Dedifferentiated amniotic fluid mesenchymal stem cell (primary cell): ENCODE measurements at regions not wholly inside any gene's neighbourhood (a gene's known extent, or its start where the extent isn't known, plus 50 kb on each side); places are given as distances from the start of the nearest gene placed in this dataset.

Experiments used
- DNase-seq: peaks from one replicate; pipeline ENCODE4 v3.0.0-alpha.2; 2016; ENCODE audit errors: extremely low spot score

- DNase-seq: no peak
Measured at GRCh38 chr1:163406772-163407171, 85.0 kb downstream of the NUF2 start.

GRCh38 chr1:163408262-163408661 lies 86.5 kb downstream of the NUF2 start:
- DNase-seq: no peak

DNA sequence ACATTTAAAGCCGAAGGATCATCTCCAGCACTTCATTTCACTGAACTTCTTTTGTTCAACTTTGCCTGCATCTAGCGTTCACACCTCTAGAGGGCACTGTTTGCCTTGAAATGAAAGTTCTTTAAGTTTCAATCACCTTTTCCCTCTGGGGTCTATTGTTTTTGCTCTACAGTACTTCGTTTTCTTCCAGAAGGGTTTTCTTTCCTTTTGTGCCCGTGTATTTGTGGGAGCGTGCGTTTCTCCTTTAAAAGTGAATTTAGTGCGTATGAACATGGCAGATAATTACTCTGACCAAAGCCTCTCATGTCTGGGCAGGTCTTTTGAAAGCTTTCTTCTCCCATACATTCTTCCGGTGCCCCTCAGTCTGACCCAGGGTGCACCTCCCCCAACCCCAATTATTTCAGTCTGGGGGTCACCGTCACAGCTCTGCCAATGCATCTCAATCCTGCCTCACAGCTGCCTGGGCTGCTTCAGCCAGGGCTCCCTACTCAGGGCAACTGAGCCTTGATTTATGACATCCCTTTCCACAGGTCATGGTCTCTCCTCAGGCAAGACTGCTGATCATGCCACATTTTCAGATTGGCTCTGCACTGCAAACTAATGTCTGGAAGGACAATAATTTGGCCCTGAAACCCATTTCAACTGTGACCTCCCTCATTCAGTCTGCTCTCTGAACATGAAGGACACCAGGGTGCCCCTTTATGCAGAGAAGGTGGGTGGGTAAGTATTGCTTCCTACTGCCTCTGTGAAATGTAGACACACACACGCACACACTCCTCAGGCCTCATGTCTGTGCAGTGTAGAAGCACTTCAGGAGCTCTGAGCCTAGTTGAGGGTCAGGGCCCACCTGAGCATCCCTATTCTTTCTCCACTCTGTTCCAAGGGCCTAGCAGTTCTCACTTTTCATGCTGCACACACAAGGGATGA lies 88.6 kb downstream of the NUF2 start:
- DNase-seq: peak; percentile 56

GRCh38 chr1:163412221-163412620 lies 90.5 kb downstream of the NUF2 start:
- DNase-seq: no peak

DNA sequence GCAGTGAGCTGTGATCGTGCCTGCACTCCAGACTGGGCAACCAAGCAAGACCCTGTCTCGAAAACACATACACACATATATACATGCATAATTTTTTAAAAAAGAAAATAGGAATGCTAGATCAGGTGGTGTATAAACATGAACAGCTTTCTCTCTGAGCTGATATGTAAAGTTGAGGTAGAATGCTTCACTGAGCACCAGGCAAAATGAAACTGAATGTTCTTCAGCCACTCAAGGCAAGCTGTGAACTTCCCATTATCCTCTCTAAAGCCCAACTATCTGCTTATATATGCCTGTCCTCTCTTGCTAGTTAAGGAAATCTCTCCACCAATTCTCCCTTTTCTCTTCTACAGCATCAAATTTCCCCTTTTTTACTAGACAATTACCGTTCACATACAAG lies 93.0 kb downstream of the NUF2 start:
- DNase-seq: no peak

DNA sequence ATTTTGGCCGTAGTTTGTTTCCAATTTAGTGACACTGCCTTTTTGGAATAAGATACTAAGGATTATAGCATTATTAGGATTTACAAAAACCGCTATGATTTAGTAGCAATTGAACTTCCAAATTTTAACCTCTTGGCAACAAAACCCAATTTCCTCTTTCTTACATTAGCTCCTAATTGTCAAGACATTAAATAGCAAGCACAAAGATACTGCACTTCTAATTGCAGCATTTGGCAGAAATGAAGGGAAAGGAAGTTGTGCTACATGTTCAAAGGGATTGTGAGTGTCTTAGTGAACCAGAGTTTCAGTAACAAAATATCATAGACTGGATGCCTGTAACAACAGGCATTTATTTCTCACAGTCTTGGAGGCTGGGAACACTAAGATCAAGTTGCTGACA lies 99.9 kb downstream of the NUF2 start:
- DNase-seq: no peak

- no peak for DNase-seq
Measured at GRCh38 chr1:163422738-163423404, 101.1 kb downstream of the NUF2 start.

DNA sequence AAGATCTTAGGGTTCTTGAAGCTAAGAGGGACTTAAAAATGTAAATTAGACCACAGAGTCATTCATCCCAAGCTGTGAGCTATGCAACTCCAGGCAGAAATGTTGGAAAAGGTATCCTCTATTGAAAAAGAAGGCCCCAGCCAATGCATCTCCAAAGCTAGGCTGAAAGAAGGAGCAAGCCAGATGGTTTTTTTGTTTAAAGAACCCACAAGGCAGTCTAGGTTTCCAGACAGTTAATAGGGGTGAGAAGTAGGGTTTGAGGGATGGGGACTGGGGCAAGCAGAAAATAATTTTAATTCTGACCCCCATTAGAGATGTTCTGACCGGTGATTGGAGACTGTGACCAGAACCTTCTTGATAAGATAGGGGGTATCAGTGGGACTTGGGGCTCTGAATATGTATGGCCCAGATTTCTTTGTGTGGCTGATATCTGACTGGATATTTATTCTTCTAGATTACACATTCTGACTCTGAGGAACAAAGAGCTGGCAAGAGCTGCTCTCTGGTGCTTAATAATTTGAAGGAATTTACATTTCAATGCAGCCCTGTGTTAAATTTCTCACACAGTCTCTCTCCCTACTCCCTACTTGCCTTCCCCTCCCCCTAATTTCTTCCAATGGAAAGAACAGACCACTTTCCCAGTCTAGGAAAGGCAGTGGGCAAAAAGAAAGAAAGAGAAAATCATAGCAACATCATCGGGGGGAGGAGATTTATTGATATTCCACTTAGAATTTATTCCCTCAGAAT lies 104.9 kb downstream of the NUF2 start:
- no peak for DNase-seq

DNA sequence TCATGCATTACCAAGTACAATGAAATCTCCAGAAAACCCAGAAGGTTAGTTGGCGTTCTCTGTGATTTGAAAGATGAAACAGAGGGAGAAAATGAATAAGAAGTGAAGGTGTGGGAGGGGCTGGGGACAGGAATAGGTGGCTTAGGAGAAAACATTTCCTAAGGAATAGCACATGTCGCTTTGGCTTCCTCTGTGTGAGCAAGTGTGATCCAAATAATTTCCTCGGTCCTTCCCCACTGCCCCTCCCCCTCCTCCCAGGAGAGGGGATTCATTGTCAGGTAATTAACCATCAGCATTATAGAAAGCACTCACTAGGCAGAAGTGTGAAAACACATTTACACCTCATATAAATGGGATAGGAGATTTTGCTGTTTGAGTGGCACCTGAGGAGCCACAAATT lies 105.5 kb downstream of the NUF2 start:
- DNase-seq: no peak

DNA sequence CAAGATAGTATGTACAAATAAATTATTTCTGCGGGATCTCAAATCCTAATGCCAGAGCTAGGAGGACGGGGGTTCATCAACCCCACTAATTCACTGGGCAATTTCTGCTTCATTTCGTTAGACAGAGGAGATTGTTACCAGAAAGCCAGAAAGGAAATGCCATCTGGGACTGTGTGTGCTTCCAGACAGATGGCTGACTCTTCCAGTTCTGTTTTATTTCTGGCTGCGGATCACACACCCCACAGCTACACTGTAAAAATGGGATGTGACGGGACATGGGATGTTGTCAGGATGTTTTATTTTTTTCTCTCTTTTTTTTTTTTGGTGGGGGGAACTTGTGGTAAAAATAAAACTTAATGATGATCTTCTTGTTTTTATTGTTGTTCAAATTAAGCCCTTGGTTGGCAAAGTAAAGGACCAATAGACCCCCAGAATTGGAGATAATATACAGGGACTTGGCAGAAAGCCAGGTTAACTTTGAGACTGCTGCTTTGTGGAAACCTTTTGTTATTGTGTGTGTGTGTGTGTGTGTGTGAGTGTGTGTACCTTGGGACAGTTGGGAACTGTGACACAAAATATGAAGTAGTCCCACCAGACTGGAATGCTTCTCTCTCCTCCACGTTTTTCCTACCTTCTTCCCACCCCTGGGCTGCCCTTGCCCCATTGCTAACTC lies 114.5 kb downstream of the NUF2 start:
- no peak for DNase-seq

DNA sequence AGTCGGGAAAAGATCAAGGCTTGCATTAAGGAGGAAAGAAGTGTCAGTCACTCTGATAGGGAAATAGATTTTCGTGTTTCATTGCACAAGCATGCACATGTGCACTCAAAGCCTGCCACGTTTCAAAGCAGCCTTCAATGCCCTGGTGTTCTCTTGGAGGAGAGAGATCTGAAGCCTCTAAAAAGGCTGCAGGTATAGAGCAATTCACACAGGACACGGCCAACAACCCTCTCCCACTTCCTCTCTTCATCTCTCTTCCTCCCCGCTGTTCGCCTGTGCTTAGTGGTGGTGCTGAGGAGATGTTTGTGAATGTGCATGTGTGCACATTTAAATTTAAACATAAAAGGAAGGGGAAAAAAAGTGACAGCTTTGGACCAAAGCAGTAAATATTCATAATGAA lies 117.7 kb downstream of the NUF2 start:
- no peak for DNase-seq

DNA sequence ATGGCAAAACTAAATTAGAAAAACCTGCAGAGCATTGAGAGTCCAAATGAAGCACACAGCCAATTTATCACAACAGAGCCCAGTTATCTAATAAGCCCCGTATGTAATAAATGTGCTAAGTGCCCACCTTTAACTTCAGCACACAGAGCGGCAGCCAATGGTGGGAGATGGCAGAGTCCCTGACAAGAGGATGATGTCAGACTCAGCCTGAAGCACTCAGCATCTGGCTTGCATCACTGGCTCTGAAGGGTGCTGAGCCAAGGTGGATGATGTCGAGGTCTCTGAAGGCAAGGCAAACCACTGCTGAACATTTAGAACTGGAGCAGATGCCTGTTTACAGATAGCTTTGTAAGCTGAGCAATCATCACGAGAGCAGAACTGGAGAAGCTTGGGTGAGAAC lies 118.3 kb downstream of the NUF2 start:
- DNase-seq: no peak

DNA sequence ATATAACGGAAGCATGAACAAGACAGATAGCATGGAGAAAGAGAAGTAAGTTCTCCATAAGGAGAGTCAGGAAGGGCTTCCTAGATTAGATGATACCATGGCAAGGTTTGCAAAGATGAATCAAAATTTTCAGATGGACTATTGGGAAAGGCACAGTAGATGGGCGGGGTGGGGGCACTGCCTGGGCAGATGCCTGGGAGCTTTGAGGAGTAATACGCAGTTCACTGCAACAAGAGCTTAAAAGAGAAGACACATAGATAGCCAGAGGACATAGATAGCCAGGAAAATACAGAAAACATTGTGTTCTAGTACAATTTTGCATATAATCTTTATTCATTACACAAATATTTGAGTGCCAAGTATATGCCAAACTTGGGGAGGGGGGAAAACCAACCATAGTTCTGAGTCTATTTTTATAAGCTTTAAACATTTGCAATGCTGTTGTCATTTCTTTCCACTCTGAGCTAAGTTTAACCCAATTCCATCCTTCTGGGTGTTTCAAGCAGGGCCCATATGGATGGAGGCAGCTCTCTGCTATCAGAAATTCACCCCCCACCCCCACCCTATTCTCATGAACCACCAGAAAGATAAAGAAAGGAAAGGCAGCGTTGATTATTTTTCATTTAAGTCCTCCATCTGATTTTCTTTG lies 120.6 kb downstream of the NUF2 start:
- no peak for DNase-seq

DNA sequence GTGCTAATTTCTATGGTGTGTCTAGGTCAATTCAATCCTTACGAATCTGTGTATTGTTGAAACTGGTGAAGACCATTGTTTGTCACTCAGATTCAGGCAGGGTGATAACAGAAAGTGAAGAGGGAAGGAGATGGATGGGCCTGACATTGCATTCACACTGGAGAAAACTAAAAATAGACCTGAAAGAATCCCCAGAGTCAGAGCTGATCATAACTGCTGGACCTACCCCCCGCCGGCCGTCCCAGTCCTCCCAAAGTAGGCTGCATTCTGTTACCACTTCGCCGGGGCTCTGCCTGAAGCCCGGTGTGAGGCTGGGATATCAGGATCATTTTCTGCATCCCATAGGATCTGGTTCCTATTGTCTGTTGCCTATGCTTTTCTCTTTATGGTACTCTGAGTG lies 121.1 kb downstream of the NUF2 start:
- no peak for DNase-seq

DNA sequence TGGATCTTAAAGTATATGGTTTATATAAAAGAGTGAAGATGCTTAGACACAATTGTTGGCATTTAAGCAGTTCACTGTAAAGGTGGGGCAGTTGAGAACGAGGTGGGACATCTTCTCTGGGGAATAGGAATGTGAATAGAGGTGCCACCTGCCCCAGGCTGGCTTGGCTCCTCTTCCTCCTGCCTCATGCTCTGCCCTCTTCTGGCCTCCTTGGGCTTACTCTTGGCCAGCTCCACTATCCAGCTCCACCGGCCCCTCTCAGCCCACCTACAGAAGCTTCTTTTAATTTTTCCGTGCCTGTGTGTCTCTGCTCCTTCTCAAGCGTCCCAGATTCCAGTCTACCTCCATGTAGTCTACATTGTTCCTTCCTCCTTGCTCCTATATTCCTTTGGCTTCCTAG lies 122.1 kb downstream of the NUF2 start:
- no peak for DNase-seq

DNA sequence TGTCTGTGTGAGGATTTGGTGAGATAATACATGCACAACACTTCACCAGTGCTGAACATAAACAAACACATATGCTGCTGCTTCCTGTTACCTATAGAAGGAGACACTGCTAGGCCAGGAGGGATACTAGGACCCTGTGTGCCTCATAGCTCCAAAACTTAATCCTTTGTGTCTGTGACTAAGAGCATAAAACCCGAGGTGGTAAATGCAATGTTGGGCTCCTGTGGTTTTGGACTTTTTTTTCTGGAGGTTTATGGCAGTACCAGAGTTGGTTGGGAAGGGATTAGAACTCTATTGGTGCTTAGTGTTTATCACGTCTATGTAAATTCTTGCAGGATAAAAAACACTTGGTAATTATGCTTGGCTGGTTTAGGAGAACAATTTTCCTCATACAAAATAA lies 122.9 kb downstream of the NUF2 start:
- DNase-seq: no peak

- DNase-seq: no peak
Measured at GRCh38 chr1:163450986-163451385, 129.2 kb downstream of the NUF2 start.

DNA sequence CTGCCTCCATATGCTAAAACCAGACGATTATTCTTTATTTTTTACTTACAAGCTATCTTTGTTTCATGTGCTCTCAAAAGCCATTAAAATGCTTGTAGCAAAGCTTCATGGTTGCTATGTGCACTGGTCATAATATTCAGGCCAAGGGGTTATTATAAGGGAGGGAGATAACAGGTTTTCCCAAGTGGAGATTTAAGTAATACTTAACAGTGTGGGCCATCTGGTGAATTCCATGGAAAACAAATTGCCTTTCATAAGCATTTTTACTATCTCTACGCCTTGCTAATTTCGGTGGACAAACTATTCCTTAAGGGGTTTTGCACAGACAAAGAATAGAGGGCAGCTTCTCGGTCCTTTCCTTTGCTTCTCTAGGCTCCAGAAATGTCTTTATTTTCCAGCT lies 137.8 kb downstream of the NUF2 start:
- no peak for DNase-seq

- no peak for DNase-seq
Measured at GRCh38 chr1:163467289-163467688, 145.5 kb downstream of the NUF2 start.

DNA sequence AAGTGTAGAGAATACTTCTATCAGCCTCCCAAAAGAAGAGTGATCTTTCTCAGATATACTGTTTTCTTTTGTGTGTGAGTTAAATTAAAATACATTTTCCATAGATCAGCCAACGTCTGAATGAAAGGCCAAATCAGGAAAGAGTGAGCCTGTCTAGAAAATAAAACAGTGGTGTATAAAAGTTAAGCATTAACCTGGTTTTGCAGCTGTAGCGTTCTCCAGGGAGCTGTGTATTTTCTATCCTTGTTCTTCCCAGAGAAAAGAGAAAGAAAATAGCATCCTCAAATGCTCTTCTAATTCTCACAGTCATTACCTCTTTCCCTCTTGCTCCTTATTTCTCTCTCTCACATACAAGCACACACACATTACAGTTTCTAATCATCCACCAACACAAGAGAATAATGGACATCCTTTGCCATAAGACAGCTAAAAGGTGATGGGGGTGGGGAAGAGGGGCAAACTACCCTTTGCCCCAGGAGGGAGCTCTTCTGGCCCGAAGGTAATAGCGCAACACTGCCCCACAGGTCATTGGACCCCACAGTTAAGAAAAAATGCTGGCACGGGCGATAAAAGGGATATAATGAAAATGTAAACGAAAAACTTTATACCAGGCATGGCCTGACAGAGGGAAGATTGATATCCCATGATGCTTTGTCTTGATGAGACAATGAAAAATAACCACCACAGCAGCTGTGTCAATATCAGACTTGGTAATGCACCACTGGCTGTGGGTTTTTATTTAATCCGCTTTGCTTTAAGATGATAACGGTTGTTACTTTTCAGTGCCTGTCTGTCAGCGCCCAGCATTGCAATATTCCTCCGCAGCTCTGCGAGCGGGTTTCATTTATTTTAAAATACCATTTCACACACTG lies 150.3 kb downstream of the NUF2 start:
- DNase-seq: no peak
